ENCODE measurements at regions not wholly inside any gene's neighbourhood (a gene's known extent, or its start where the extent isn't known, plus 50 kb on each side); places are given as distances from the start of the nearest gene placed in this dataset.
"Not testable (repeated sequence)": the region's sequence is repeated elsewhere in the genome, so short reads cannot be mapped to it uniquely, and the experiment has no call there.

- no peaks in the 10 kb centered on the region for H3K36me3 ChIP-seq
- no peak overlapping the region for H3K27ac ChIP-seq
- intact Hi-C loops (cut with DNase I; ENCODE audit: low total_unique reads): no loop called here
- no peak overlapping the region for H3K4me3 ChIP-seq
- no peaks in the 10 kb centered on the region for H3K4me1 ChIP-seq
- TF ChIP-seq, protein P1, sequence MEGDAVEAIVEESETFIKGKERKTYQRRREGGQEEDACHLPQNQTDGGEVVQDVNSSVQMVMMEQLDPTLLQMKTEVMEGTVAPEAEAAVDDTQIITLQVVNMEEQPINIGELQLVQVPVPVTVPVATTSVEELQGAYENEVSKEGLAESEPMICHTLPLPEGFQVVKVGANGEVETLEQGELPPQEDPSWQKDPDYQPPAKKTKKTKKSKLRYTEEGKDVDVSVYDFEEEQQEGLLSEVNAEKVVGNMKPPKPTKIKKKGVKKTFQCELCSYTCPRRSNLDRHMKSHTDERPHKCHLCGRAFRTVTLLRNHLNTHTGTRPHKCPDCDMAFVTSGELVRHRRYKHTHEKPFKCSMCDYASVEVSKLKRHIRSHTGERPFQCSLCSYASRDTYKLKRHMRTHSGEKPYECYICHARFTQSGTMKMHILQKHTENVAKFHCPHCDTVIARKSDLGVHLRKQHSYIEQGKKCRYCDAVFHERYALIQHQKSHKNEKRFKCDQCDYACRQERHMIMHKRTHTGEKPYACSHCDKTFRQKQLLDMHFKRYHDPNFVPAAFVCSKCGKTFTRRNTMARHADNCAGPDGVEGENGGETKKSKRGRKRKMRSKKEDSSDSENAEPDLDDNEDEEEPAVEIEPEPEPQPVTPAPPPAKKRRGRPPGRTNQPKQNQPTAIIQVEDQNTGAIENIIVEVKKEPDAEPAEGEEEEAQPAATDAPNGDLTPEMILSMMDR (IDR thresholded peaks at IDR 0.05): no peak
- H3K9me3 ChIP-seq: no peaks in the 10 kb centered on the region
- DNase-seq: no peak
- H3K27me3 ChIP-seq: peaks cover 0 to 6% of the 10 kb centered on the region in 2 donors
Observed at GRCh38 chr7:68247126-68247525, 1250.5 kb downstream of the TYW1 start.

DNA sequence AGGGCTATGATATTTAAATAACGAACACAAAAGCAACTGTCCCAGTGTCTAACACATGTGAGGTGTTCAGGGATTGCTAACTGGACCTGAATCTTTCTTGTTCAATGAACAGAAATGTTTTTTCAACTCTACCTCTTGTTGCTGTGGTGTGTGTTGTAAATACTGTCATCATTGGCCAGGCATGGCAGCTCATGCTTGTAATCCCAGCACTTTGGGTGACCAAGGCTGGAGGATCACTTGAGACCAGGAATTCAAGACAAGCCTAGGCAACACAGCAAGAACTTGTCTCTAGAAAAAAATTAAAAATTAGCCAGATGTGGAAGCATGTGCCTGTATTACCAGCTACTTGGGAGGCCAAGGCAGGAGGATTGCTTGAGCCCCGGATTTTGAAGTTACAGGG is 1250.9 kb downstream of the TYW1 start:
- no peak for DNase-seq
- intact Hi-C loops (cut with DNase I; ENCODE audit: low total_unique reads): no loop called here
- H3K27ac ChIP-seq: no peak overlapping the region
- H3K27me3 ChIP-seq: peaks cover 0 to 6% of the 10 kb centered on the region in 2 donors
- no peaks in the 10 kb centered on the region for H3K4me1 ChIP-seq
- TF ChIP-seq, protein P1 (IDR thresholded peaks at IDR 0.05): no peak
- no peaks in the 10 kb centered on the region for H3K36me3 ChIP-seq
- H3K9me3 ChIP-seq: no peaks in the 10 kb centered on the region
- no peak overlapping the region for H3K4me3 ChIP-seq

DNA sequence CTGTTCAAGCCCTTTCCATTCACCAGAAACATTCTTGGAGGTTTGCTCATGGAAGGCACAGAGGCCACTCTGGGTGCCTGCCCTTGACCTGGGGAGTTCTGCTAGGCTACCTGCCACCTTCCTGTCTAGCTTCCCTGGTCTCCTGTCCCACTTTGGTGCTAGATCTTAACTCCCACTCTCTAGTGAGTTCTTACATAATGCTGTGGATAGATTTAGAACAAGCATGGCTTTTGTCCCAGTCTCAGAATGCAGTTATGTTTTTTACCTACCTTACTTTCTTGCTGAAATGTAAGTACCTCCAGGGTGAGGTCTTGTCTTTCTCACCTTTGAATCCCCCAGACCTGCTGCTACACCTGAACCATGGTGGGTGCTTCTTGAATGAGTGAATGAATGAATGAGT is 1252.3 kb downstream of the TYW1 start:
- Histone ChIP-seq H3K36me3 (no peaks in the 10 kb centered on the region), H3K9me3 (no peaks in the 10 kb centered on the region), H3K27ac (no peak overlapping the region), H3K27me3 (peaks cover 0 to 6% of the 10 kb centered on the region in 2 donors), H3K4me3 (no peak overlapping the region), H3K4me1 (no peaks in the 10 kb centered on the region)
- intact Hi-C loops (cut with DNase I; ENCODE audit: low total_unique reads): no loop called here
- no peak for DNase-seq
- TF ChIP-seq, protein P1 (IDR thresholded peaks at IDR 0.05): no peak

GRCh38 chr7:68249611-68250010 is 1253.0 kb downstream of the TYW1 start:
- no peaks in the 10 kb centered on the region for H3K9me3 ChIP-seq
- H3K36me3 ChIP-seq: no peaks in the 10 kb centered on the region
- H3K4me3 ChIP-seq: no peak overlapping the region
- TF ChIP-seq, protein P1 (IDR thresholded peaks at IDR 0.05): no peak
- no peak overlapping the region for H3K27ac ChIP-seq
- H3K4me1 ChIP-seq: no peaks in the 10 kb centered on the region
- DNase-seq: no peak
- peaks cover 0 to 6% of the 10 kb centered on the region in 2 donors for H3K27me3 ChIP-seq
- intact Hi-C loops (cut with DNase I; ENCODE audit: low total_unique reads): no loop called here

GRCh38 chr7:68250143-68250542 is 1253.5 kb downstream of the TYW1 start:
- peaks cover 0 to 6% of the 10 kb centered on the region in 2 donors for H3K27me3 ChIP-seq
- no peaks in the 10 kb centered on the region for H3K4me1 ChIP-seq
- H3K36me3 ChIP-seq: no peaks in the 10 kb centered on the region
- no peaks in the 10 kb centered on the region for H3K9me3 ChIP-seq
- DNase-seq: no peak
- TF ChIP-seq, protein P1 (IDR thresholded peaks at IDR 0.05): no peak
- no peak overlapping the region for H3K27ac ChIP-seq
- no peak overlapping the region for H3K4me3 ChIP-seq
- intact Hi-C loops (cut with DNase I; ENCODE audit: low total_unique reads): no loop called here

GRCh38 chr7:68254815-68255214 is 1258.2 kb downstream of the TYW1 start:
- intact Hi-C loops (cut with DNase I; ENCODE audit: low total_unique reads); H3K27me3 ChIP-seq; H3K36me3 ChIP-seq; H3K27ac ChIP-seq; H3K4me3 ChIP-seq; H3K9me3 ChIP-seq; H3K4me1 ChIP-seq; DNase-seq: not testable (repeated sequence)
